ENCODE measurements at regions not wholly inside any gene's neighbourhood (a gene's known extent, or its start where the extent isn't known, plus 50 kb on each side); places are given as distances from the start of the nearest gene placed in this dataset.

DNA sequence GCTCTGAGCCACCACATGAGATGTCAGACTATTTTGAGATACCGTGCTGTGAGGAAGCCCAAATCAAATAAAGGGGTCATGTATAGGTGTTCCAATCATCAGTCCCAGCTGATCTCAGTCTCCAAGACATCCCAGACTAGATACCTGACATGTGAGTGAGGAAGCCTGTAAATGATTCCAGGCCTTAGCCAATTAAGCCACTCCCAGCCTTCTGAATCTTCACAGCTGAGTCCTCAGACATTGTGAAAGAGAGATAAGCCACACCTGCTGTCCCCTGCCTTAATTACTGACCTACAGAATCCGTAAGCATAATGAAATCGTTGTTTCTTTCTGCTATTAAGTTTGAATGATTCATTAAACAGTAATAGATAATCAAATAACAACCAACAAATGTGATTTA, 671.4 kb downstream of the ZNF674 start:
- DNase-seq = no peak
- in situ Hi-C loops (cut with HindIII; ENCODE audit: low pct_ligation_motif_present, low pct_unique_long_range_greater_than_20kb, low sequenced_read_pairs) = no loop called here

DNA sequence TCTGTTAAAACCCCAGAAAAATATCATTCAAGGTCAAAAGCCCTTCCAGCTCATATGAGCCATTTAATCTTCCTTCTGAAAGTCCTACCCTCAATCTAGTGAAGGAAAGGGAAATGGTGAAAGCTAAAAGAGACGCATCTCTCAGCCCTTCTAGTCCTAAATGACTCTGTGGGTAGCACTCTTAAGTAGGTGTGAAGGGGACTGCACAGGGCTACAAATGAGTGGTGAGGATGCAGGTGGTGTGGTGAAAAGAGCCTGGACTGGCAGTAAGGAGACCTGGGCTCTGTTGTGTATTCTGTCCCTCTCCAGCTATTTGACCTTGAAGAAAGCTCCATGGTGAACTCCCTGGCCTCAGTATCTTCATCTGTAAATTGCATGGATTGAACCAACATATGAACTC, 671.8 kb upstream of the DIPK2B start:
- DNase-seq = no peak
- in situ Hi-C loops (cut with HindIII; ENCODE audit: low pct_ligation_motif_present, low pct_unique_long_range_greater_than_20kb, low sequenced_read_pairs) = no loop called here

DNA sequence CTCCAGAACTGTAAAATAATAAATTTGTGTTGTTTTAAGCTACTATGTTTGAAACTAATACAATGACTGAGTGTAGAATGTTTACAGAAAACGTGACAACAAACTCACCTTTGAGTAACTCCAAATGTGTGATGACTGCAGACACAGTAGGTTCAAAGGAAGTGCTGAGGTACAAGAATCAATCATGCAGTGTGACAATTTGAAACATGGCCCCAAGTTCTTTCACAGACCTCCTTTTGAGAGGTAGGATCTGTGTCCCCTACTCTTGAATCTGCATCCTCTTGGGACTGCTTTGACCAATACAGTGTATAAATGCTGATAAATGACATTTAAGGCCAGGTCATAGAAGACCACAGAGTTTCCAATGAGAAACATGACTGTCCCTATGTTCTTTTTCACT, 667.7 kb upstream of the DIPK2B start:
- DNase-seq = no peak

DNA sequence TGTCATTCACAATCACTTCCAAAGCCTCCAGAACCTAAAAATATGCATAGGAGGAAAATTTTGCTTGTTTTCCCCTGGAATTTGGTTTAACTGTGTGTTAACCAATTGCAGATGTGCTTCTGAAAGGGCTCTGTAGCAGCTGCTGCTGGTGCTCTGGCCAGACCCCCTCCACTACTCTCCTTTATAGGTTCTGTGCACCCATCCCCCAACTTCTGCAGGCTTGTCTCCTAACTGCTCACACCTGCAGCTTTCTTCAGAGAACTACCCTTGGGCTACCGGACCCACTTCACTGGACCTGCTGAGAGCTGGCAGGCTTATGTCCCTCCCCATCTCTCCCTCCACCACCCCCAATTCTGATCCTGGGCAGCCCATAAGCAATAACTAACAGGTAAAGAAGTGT, 662.1 kb upstream of the DIPK2B start:
- DNase-seq = no peak
- in situ Hi-C loops (cut with HindIII; ENCODE audit: low pct_ligation_motif_present, low pct_unique_long_range_greater_than_20kb, low sequenced_read_pairs) = no loop called here

More for the DNA sequence above, 667.7 kb upstream of the DIPK2B start:
- in situ Hi-C loops (cut with HindIII; ENCODE audit: low pct_ligation_motif_present, low pct_unique_long_range_greater_than_20kb, low sequenced_read_pairs) = no loop called here

DNA sequence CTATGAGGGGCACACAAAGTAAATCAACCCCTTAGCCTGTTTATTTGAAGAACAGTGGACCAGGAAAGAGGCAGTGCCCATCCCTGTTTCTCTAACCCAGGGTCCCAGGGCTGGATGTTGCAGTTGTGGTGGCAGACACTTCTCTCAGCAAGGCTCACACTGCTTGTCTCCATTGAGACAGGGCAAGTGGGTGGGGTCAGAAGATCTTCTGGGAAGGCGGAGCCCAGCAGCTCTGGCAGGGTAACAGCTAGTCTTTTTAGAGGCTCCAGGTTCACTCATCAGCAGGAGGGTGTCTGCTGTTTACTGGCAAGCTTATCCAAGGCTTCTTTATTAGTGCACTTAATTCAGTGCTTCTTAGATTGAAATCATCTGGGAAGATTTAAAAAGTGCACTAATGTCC, 659.8 kb upstream of the DIPK2B start:
- in situ Hi-C loops (cut with HindIII; ENCODE audit: low pct_ligation_motif_present, low pct_unique_long_range_greater_than_20kb, low sequenced_read_pairs) = no loop called here
- DNase-seq = no peak

DNA sequence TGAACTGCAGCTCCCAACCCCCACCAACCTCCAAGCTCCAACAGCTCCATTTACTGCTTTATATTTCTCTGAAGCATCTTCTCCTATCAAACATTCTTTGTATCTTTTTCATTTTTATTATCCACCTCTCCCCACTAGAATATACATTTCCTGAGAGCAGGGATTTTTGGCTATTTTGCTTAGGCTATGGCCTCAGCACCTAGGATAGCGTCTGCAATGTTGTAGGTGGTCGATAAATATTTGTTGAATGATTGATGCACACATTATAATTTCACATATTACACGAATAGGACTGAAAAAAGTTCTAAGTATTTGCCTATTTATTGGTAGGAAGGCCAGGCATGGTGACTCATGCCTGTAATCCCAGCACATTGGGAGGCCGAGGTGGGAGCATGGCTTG, 658.7 kb upstream of the DIPK2B start:
- no peak for DNase-seq
- in situ Hi-C loops (cut with HindIII; ENCODE audit: low pct_ligation_motif_present, low pct_unique_long_range_greater_than_20kb, low sequenced_read_pairs) = no loop called here

DNA sequence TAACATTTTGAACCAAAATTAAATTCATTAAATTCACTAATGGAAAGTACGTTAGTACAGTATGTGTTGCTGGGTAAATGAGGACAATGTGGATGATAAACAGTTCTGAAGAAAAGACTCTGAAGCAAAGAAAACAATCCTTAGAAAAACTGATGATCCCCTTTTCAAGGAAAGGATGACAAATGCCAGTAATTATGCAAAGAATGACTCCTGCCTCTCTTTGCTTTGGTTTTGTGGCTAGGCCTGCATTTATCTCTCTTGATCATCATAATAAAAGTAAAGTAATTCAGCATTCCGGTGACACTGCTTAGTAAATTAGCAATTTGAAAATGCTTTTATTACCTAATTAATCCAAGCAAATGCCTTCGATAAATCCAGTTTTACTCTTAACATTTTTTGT, 652.2 kb upstream of the DIPK2B start:
- DNase-seq = no peak
- in situ Hi-C loops (cut with HindIII; ENCODE audit: low pct_ligation_motif_present, low pct_unique_long_range_greater_than_20kb, low sequenced_read_pairs) = no loop called here

DNA sequence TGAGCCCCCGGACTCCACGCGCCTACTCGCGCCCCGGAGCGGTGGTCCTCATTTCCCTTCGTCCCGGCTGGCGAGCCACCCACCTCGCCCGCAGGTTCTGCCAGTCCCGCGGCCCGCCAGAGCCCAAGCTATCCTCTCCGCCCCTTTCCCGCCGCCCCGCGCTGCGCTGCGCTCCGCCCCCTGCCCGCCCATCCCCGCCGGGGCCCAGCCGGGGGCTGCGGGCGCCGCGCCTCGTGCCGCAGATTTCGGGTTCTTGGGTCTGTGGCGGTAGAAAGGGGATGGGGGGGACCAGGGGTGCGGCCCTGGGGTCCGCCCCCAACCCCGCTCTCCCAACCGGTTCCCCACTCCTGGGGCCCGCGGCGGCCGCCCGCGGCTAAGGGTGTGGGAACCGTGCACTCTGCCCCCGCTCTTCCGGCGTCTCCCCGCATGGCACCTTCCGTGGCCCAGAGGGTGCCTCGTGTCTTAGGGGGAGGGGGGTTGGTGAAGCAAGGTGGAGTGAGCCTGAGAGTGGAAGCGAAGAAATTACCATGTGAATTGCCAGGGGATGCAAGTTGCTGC, 650.8 kb upstream of the DIPK2B start:
- in situ Hi-C loops (cut with HindIII; ENCODE audit: low pct_ligation_motif_present, low pct_unique_long_range_greater_than_20kb, low sequenced_read_pairs) = no loop called here
- DNase-seq = peak; percentile 59

DNA sequence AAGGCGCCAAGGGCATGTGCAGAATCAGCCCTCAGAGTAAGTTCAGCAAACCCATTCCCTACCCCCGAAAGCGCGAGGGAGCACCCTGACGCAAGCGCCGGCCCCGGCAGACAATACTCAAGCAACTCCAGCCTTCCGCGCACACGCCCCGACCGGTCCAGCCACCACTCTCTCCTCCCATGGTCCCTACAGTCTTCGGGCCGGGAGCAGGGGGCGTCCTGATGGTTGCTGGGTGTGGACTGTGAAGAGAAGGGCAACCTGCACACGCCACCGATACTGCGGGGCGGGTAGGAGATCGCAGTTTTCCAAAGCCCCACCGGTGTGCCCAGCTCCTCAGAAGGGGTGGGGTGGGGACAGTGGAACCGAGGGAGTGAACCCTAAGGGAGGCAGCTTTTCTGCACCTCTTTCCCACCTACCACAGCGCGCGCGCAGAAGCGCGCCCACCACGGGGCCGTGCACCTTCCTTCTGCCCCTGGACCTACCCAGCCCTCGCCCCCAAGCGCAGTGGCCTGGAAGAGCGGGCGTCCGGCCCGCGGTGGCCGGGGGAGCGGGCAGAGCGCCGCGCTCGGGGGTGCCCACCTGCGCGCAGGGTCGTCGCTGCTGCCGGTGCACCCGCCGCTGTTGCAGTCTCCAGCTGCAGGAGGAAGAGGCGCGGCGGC, 650.2 kb upstream of the DIPK2B start:
- in situ Hi-C loops (cut with HindIII; ENCODE audit: low pct_ligation_motif_present, low pct_unique_long_range_greater_than_20kb, low sequenced_read_pairs) = no loop called here
- DNase-seq = peak; percentile 34

DNA sequence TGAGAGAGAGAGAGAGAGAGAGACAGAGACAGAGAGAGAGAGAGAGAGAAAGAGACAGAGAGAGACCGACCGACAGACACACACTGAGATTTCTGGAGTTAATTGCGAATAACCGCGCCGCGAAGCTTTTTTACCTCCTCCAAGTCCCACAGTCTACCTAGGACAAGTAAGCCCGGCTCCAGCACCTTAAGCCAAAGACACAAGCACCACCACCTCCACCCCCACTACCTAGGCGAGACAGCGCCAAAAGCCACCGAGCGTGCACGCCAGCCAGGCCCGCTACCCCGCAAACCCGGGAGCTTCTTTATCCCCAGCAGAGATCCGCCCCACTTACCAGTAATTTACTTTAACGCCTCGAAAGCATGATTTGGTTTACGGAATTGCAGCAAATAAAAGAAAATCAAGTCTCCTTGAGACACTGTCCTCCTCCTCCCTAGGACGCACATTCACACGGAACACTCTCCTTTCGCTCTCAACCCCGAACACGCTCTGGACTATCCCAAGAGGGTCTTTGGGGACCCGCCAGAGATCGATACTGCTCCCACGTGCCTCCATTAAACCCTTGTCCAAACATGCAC, 649.6 kb upstream of the DIPK2B start:
- in situ Hi-C loops (cut with HindIII; ENCODE audit: low pct_ligation_motif_present, low pct_unique_long_range_greater_than_20kb, low sequenced_read_pairs) = no loop called here
- no peak for DNase-seq

DNA sequence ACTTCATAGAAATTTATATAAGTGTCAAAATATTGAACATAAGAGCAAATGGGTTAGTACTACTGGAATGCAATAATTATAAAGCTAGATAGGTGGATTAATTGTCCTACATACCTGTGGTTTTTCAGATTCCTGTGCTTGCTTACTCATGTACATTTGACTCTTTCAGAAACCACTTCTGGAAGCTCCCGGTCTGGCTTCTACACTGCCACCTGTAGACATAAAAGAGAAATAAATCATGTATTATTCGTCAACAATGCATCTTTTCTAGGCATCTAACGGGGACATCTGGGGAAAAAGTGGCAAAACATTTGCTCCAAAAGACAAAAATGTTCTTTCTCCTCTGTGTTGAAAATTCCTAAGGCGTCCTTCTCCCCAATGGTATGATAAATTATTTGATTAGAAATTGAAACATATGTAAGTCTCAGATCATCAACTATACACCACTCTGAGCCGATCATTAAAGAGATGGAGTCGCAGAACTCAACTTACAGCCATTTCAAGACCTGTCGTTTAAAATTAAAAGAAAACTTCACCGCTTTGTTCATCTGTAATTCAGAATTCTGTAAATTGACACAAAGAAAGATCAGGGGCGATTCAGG, 648.7 kb upstream of the DIPK2B start:
- in situ Hi-C loops (cut with HindIII; ENCODE audit: low pct_ligation_motif_present, low pct_unique_long_range_greater_than_20kb, low sequenced_read_pairs) = no loop called here
- DNase-seq = peak; percentile 74

DNA sequence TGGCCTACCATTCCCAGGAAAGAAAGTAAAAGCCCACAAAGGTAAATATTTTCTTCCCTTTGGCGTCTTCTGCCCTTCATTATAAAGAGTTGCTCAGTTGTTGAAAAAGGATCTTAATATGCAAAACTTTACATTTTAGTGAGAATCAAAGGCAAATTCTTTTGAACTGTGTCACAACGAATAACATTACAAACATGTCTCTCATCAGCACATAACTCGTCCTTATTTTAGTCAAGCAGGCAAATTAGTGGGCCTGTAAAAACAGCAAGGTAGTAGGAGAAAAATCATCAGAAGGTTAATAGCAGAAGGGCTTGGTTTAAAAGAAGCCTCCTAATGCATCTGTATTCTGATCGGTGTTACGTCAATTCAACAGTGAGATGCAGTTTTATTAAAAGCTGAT, 647.3 kb upstream of the DIPK2B start:
- no peak for DNase-seq
- in situ Hi-C loops (cut with HindIII; ENCODE audit: low pct_ligation_motif_present, low pct_unique_long_range_greater_than_20kb, low sequenced_read_pairs) = no loop called here

DNA sequence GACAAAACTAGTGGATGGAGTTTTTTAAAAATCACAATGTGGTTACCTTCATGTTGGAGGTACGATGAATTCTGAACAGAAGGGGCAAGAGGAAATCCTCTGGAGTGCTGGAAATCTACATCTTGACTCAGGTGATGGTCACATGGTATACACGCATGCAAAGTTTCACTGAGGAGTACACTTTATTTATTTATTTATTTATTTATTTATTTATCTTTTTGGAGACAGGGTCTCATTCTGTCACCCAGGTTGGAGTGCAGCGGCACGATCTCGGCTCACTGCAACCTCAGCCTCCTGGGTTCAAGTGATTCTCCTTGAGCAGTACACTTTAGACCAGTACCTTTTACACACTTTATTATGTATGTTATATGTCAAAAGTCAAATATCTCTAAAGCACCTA, 645.7 kb upstream of the DIPK2B start:
- no peak for DNase-seq
- in situ Hi-C loops (cut with HindIII; ENCODE audit: low pct_ligation_motif_present, low pct_unique_long_range_greater_than_20kb, low sequenced_read_pairs) = no loop called here

DNA sequence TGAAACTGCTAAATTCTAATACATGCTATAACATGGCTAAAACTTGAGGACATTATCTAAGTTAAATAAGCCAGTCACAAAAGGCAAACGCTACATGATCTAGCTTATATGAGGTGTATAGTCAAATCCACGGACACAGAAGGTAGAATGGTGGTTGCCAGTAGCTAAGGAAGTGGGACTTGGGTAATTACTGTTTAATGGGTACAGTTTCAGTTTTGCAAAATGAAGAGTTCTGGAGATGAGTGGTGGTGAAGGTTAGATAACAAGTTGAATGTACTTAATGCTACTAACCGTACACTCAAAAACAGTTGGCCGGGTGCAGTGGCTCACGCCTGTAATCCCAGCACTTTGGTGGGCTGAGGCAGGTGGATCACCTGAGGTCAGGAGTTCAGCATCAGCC, 644.5 kb upstream of the DIPK2B start:
- in situ Hi-C loops (cut with HindIII; ENCODE audit: low pct_ligation_motif_present, low pct_unique_long_range_greater_than_20kb, low sequenced_read_pairs) = no loop called here
- DNase-seq = no peak

DNA sequence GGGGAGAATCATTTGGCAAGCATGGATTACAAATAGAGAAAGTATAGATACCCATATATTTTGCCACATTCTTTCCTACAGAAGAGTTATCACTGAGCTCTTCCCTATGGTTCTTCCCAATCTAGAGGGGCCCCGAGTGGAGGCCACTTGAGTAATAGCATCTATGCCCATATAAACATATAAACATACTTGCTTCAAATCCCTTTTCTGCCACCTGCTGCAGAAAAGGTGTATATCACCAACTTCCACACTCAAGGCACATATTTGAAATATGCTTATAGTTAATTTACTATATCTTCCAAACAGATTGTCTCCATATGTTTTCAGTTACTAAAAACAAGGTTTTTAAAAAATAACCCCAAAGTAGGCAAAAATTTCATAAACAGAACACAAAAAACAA, 642.8 kb upstream of the DIPK2B start:
- peak; percentile 15 for DNase-seq
- in situ Hi-C loops (cut with HindIII; ENCODE audit: low pct_ligation_motif_present, low pct_unique_long_range_greater_than_20kb, low sequenced_read_pairs) = no loop called here

DNA sequence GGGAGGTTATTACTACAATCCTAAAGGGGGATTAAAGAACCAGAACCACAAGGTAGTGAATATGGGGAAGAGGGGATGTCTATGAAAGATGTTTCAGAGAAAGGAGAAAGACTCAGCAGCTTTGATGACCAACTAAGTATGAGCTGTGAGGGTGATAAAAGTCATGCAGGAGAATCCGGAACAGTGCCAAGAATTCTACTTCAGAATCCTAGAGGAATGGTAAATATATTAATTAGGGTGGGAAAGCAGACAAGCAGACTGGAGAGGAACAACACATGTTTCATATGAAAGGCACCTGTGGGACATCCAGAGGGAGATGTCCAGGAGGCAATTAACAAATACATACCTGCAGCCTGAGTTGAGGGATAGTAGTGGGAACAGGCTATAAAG, 642.2 kb upstream of the DIPK2B start:
- in situ Hi-C loops (cut with HindIII; ENCODE audit: low pct_ligation_motif_present, low pct_unique_long_range_greater_than_20kb, low sequenced_read_pairs) = no loop called here

DNA sequence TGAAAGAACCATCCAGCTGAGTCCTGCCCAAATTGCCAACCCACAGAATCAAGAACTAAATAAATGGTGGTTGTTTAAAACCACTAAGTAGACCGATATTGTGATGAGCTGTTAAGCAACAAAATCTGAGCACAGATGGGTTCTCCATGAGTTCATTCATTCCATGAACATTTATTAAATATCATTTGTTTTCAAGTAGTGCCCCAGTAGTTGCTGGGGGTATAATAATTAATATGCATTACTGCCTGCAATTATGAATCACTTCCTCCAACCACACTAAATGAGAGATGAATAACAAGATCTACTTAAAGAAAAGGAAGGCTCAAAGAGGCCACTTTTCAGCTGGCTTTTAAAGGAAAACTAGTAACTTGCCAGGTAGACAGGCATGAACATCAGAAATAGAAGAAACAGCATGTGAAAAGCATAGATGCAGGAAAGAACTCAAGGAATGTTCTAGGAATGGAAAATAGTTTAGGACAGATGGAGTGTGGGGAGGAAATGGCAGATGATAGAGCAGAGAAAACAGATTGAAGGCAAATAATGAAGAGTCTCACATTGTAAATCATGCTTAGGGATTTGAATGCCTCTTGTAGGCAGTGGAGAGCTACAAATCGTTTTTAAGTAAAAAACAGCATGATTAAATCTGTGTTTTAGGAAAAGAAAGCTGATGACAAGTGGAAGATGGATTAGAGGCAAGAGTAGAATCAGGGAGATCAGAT, 641.7 kb upstream of the DIPK2B start:
- in situ Hi-C loops (cut with HindIII; ENCODE audit: low pct_ligation_motif_present, low pct_unique_long_range_greater_than_20kb, low sequenced_read_pairs) = no loop called here

More for the DNA sequence above, 642.2 kb upstream of the DIPK2B start:
- DNase-seq = no peak

DNA sequence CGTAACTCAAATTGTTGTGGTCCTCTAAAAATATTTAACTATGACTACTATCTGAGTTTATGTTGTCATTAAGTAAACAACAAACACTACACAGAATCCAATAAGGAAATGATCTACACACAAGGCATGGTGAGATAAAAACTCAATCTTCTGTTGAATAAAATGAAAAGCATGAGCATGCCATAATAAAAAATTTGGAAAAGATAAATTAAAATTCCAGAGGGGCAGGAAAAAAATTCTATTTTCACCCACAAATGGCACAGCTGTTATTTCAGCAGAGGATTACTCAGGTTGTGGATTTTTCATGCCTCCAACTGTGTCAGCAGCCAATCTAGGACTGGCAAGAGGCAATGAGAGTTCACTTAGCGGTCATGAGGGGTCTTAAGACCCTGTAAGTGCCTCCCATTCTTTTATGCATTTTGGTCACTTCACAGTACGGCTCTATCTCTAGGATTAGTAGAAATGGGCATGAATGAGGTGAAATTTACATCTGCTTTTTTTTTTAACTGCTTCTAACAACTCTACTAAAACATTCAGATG, 639.8 kb upstream of the DIPK2B start:
- no peak for DNase-seq
- in situ Hi-C loops (cut with HindIII; ENCODE audit: low pct_ligation_motif_present, low pct_unique_long_range_greater_than_20kb, low sequenced_read_pairs) = no loop called here

More for the DNA sequence above, 641.7 kb upstream of the DIPK2B start:
- no peak for DNase-seq

DNA sequence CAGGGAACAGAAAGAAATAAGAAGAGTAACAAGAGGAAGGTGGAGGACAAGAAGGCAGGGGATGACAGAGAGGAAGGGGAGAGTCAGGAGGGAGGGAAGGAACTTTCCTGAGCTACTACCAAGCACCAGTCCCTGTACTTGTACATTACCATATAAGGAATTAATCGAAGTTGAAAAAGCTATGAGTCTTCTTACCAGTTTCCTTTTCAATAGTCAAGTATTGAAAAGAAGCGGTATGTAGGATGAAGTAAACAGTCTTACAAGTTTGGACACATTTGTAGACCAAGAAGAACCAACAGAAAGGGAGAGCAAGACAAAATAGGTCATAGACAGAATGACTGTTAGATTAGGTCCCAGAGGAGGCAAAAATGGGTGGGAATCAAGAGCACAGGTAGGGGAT, 629.7 kb upstream of the DIPK2B start:
- in situ Hi-C loops (cut with HindIII; ENCODE audit: low pct_ligation_motif_present, low pct_unique_long_range_greater_than_20kb, low sequenced_read_pairs) = no loop called here
- no peak for DNase-seq
